GM12865 (cell line): ENCODE measurements at regions not wholly inside any gene's neighbourhood (a gene's known extent, or its start where the extent isn't known, plus 50 kb on each side); places are given as distances from the start of the nearest gene placed in this dataset.
"Not testable (repeated sequence)": the region's sequence is repeated elsewhere in the genome, so short reads cannot be mapped to it uniquely, and the experiment has no call there.

Experiments used
- DNase-seq: peaks from one replicate; pipeline ENCODE4 v3.0.0; 2010; ENCODE audit warnings: low read depth
- H3K4me3 ChIP-seq: 2 replicates; pipeline ENCODE4 v1.5.1; 2011; ENCODE audit warnings: mild to moderate bottlenecking, low read depth, low read length, control low read depth
- CTCF ChIP-seq: IDR thresholded peaks from 2 replicates; pipeline ENCODE4 v1.5.1; 2011; ENCODE audit warnings: low read length, control low read depth, low read depth, inconsistent platforms; ENCODE audit not compliant: insufficient read depth; ENCODE audit errors: missing control alignments

GRCh38 chr22:40094485-40094884 lies 83.2 kb upstream of the TNRC6B start:
- TF ChIP-seq CTCF, result no peak
- peak; percentile 16 for DNase-seq
- H3K4me3 ChIP-seq, result no peak overlapping the region

DNA sequence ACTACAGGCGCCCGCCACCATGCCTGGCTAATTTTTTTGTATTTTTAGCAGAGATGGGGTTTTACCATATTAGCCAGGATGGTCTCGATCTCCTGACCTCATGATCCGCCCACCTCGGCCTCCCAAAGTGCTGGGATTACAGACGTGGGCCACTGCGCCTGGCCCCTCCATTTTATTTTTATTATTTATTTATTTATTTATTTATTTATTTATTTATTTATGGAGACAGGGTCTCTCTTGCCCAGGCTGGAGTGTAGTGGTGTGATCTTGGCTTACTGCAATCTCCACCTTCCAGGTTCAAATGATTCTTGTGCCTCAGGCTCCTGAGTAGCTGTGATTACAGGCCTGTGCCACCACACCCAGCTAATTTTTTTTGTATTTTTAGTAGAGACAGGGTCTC lies 77.8 kb upstream of the TNRC6B start:
- H3K4me3 ChIP-seq, DNase-seq: not testable (repeated sequence)

GRCh38 chr22:40105755-40106154 lies 72.0 kb upstream of the TNRC6B start:
- DNase-seq, result no peak
- no peak for TF ChIP-seq CTCF
- H3K4me3 ChIP-seq, result no peak overlapping the region

DNA sequence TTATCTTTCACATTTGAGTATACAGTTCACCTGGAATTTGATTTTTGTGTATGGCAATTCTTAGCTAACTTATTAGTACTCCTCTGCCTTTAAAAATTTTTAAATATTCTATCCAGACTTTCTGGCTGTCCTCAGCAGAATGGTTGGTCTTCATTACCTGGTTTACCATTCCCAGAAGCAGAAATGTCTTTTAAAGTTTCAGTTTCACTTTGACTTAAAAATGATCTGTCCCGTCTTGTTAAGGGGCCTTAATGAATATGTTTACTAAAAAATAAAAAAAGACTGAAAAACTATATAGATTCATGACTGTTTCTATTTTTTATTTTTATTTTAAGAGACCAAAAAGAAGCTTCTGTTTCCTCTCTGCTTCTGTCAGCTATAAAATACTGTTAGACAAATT lies 70.5 kb upstream of the TNRC6B start:
- TF ChIP-seq CTCF, result no peak
- H3K4me3 ChIP-seq, result peak overlapping the region; percentile 24; the same call in 1 of the 2 replicates
- no peak for DNase-seq

- no peak overlapping the region for H3K4me3 ChIP-seq
- no peak for TF ChIP-seq CTCF
- DNase-seq, result no peak
Measured at GRCh38 chr22:40107851-40108378, 69.8 kb upstream of the TNRC6B start.

DNA sequence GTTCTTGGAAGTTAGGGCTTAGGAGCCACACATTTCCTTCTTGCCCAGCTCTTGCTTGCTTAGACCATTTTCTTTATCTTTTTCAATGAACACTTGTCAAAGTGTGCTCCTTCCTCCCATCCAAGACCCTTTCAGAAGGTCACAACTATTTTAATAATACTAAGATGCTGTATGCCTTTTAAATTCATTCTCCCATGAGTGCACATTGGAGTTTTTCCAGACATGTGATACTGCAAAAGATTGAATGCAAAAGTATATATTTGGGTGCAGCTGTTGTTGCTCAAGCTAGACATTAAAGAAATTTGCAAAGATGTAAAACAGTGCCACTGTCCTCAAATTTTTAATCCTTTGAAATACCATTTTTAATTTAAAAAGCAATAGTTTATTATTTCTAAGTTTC lies 69.3 kb upstream of the TNRC6B start:
- no peak for TF ChIP-seq CTCF
- no peak for DNase-seq
- H3K4me3 ChIP-seq, result no peak overlapping the region

DNA sequence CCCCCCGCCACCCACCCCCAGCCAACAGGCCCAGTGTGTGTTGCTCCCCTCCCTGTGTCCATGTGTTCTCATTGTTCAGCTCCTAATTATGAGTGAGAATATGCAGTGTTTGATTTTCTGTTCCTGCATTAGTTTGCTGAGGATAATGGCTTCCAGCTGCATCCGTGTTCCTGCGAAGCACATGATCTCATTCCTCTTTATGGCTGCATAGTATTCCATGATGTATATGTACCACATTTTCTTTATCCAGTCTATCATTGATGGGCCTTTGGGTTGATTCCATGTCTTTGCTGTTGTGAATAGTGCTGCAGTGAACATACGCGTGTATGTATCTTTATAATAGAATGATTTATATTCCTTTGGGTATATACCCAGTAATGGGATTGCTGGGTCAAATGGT lies 68.8 kb upstream of the TNRC6B start:
- H3K4me3 ChIP-seq, DNase-seq: not testable (repeated sequence)

DNA sequence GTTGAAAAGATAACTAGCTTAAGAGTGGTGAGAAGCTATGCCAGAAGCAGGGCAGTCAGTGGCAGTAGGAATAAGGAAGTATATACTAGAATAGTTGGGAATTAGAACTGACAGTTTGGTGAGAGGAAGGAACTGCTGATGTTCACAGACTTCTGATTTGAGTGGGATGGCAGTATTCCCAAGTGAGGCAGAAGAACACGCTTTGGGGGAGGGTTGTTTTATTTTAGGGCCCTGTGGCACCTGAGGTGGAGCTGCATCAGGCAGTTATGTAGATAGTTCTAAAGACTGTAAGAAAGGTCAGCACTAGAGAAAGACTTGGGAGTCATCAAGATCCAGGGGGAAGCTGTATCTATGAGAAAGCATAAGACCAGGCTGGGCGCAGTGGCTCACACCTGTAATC lies 66.3 kb upstream of the TNRC6B start:
- DNase-seq, result no peak
- TF ChIP-seq CTCF, result no peak
- H3K4me3 ChIP-seq, result no peak overlapping the region
